Endothelial cell (in vitro differentiated cells): ENCODE measurements at regions not wholly inside any gene's neighbourhood (a gene's known extent, or its start where the extent isn't known, plus 50 kb on each side); places are given as distances from the start of the nearest gene placed in this dataset.

Experiments used
- DNase-seq: peaks from one replicate; pipeline ENCODE4 v3.0.0; 2021; ENCODE audit warnings: low spot score
- H3K27ac Mint-ChIP-seq: one replicate; pipeline ENCODE4 v1.8.0; 2021; ENCODE audit warnings: mixed read lengths, inconsistent platforms; ENCODE audit not compliant: unreplicated experiment
- H3K27me3 Mint-ChIP-seq: one replicate; pipeline ENCODE4 v1.8.0; 2021; ENCODE audit warnings: mild to moderate bottlenecking, moderate library complexity, mixed read lengths, inconsistent platforms; ENCODE audit not compliant: unreplicated experiment
- H3K36me3 Mint-ChIP-seq: one replicate; pipeline ENCODE4 v1.8.0; 2021; ENCODE audit warnings: mild to moderate bottlenecking, low read depth, mixed read lengths, inconsistent platforms; ENCODE audit not compliant: unreplicated experiment
- H3K4me1 Mint-ChIP-seq: one replicate; pipeline ENCODE4 v1.8.0; 2021; ENCODE audit warnings: mild to moderate bottlenecking, mixed read lengths, inconsistent platforms; ENCODE audit not compliant: unreplicated experiment
- H3K4me3 Mint-ChIP-seq: one replicate; pipeline ENCODE4 v1.8.0; 2021; ENCODE audit warnings: mild to moderate bottlenecking, mixed read lengths, inconsistent platforms; ENCODE audit not compliant: unreplicated experiment
- H3K9me3 Mint-ChIP-seq: one replicate; pipeline ENCODE4 v1.8.0; 2021; ENCODE audit warnings: mixed read lengths, inconsistent platforms; ENCODE audit not compliant: unreplicated experiment
- TF ChIP-seq, protein P1 (sequence below): fragments of 200-600 bp; sonication (generic); IDR thresholded peaks from one replicate; pipeline ENCODE4 v1.5.0; 2021; ENCODE audit warnings: antibody characterized with exemption; ENCODE audit not compliant: unreplicated experiment

DNA sequence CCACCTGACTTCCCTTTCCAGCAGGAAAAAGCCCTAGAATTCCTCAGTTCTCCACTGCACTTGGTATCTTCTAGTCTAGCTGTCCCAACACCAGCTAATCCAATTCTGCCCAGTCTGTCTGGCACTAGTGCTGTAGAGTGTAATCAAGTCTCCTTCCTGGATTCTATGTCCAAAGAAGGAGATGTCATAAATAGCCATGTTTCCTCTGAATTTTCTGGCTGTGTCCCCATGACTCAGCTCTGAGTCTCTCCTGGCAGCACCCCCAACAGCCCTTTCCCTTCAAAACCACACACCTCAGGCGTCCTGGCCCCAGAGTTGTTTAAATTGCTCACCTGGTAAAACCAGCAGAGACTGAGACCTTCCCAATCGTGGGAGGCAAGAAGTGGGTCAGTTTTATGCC, 197.2 kb downstream of the GRXCR1 start:
- Mint-ChIP-seq H3K36me3 (no peaks in the 10 kb centered on the region), H3K4me1 (no peaks in the 10 kb centered on the region), H3K4me3 (no peak overlapping the region), H3K27ac (no peak overlapping the region), H3K27me3 (no peaks in the 10 kb centered on the region), H3K9me3 (peaks cover 4% of the 10 kb centered on the region)
- TF ChIP-seq, protein P1, sequence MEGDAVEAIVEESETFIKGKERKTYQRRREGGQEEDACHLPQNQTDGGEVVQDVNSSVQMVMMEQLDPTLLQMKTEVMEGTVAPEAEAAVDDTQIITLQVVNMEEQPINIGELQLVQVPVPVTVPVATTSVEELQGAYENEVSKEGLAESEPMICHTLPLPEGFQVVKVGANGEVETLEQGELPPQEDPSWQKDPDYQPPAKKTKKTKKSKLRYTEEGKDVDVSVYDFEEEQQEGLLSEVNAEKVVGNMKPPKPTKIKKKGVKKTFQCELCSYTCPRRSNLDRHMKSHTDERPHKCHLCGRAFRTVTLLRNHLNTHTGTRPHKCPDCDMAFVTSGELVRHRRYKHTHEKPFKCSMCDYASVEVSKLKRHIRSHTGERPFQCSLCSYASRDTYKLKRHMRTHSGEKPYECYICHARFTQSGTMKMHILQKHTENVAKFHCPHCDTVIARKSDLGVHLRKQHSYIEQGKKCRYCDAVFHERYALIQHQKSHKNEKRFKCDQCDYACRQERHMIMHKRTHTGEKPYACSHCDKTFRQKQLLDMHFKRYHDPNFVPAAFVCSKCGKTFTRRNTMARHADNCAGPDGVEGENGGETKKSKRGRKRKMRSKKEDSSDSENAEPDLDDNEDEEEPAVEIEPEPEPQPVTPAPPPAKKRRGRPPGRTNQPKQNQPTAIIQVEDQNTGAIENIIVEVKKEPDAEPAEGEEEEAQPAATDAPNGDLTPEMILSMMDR, result no peak
- no peak for DNase-seq

DNA sequence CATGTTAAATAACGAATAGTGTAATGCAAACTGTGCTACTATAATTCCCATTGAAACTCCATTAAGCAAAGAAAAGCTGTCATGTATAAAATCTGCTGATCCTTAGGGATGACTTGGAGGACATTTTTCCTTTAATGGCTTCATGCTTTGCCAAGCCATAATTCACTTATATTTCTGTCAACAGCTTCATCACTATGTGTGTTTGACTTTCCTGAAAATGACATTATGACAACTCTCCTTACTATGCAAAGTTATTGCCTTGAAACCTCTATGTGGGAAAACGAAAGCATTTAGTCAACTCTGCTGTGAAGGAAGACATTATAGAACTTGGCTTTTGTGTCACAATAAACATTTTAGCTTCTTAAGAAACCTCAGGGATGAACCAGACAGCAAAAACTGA, 210.5 kb downstream of the GRXCR1 start:
- Mint-ChIP-seq H3K27ac (no peak overlapping the region), H3K4me1 (no peaks in the 10 kb centered on the region), H3K27me3 (no peaks in the 10 kb centered on the region), H3K36me3 (no peaks in the 10 kb centered on the region), H3K9me3 (no peaks in the 10 kb centered on the region), H3K4me3 (no peak overlapping the region)
- no peak for DNase-seq
- TF ChIP-seq, protein P1, result no peak

DNA sequence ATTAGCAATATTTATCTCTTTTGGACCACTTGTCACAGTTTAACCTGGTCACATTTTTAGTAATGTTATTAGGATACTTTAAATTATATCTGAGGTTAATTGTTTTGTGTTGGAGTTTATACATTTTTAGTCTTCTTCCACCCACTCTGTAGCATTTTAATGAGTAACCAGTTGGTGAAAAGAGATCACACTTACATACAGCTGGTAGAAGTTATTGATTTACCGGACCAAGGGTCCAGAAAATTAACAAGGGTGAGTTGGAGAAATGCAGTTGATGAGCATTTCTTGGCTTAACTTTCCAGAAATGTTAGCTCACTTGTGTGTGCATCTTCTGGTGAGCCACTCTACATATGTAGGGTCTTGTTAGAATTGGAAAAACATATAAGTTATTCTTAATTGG, 219.6 kb downstream of the GRXCR1 start:
- Mint-ChIP-seq H3K27ac (no peak overlapping the region), H3K9me3 (no peaks in the 10 kb centered on the region), H3K4me1 (no peaks in the 10 kb centered on the region), H3K4me3 (no peak overlapping the region), H3K36me3 (no peaks in the 10 kb centered on the region), H3K27me3 (no peaks in the 10 kb centered on the region)
- DNase-seq, result no peak
- TF ChIP-seq, protein P1, result no peak

DNA sequence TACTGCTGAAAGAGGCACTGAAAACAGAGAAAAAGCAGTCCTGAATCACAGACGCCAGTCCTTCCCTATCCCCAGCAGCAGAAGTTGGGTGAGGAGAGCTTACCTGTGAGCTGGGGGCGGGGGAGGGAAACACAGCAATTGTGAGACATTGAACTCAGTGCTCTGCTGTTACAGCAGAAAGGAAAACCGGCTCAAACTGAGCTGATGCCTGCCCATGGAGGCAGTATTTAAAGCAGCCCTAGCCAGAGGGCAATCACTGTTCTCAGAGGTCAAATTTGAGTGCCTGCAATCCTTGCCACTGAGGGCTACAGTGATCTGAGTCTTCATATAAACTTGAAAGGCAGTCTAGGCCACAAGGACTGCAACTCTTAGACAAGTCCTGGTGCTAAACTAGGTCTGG, 220.7 kb downstream of the GRXCR1 start:
- Mint-ChIP-seq H3K4me3 (no peak overlapping the region), H3K27me3 (no peaks in the 10 kb centered on the region), H3K27ac (no peak overlapping the region), H3K4me1 (no peaks in the 10 kb centered on the region), H3K9me3 (no peaks in the 10 kb centered on the region), H3K36me3 (no peaks in the 10 kb centered on the region)
- TF ChIP-seq, protein P1, result no peak
- no peak for DNase-seq

DNA sequence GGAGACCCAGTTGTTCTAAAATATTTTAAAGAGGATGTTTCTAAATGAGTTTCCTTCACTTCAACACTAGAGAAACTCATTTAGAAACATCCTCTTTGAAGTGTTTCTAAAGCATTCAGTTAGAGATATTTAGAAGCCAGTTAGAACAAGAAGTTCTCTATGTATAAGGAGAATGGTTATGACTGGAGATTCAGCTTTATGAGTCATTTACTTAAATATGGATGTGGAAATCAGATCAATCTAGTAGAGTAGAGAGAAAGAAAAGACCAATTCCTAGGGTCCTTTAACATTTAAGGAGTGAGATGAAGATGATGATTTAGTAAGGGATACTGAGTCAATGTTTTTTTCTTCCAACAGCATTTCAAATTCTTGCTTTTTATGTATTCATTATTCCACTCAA, 234.1 kb downstream of the GRXCR1 start:
- no peaks in the 10 kb centered on the region for H3K36me3 Mint-ChIP-seq
- H3K27ac Mint-ChIP-seq, result no peak overlapping the region
- no peaks in the 10 kb centered on the region for H3K4me1 Mint-ChIP-seq
- H3K9me3 Mint-ChIP-seq, result no peaks in the 10 kb centered on the region
- TF ChIP-seq, protein P1, result no peak
- no peak overlapping the region for H3K4me3 Mint-ChIP-seq
- no peaks in the 10 kb centered on the region for H3K27me3 Mint-ChIP-seq
- no peak for DNase-seq
